Muscle of leg (tissue), 3 donors: ENCODE measurements at regions not wholly inside any gene's neighbourhood (a gene's known extent, or its start where the extent isn't known, plus 50 kb on each side); places are given as distances from the start of the nearest gene placed in this dataset.

Source experiments
- DNase-seq: peaks from one replicate; pipeline ENCODE4 v3.0.0; 2013
- H3K27ac ChIP-seq: one replicate; pipeline ENCODE4 v1.5.1; 2013; ENCODE audit warnings: mild to moderate bottlenecking, low read length, control low read depth
- H3K27me3 ChIP-seq: one replicate; pipeline ENCODE4 v1.6.1; 2013; ENCODE audit warnings: low read length; ENCODE audit not compliant: control insufficient read depth, insufficient read depth
- H3K36me3 ChIP-seq: one replicate; pipeline ENCODE4 v1.6.1; 2013; ENCODE audit warnings: low read length; ENCODE audit not compliant: control insufficient read depth, insufficient read depth
- H3K4me1 ChIP-seq: one replicate; pipeline ENCODE4 v1.6.1; 2013; ENCODE audit warnings: low read length; ENCODE audit not compliant: control insufficient read depth, insufficient read depth
- H3K4me3 ChIP-seq: one replicate; pipeline ENCODE4 v1.5.1; 2013; ENCODE audit warnings: low read length, control low read depth
- H3K9me3 ChIP-seq: replicated peaks from 2 replicates; pipeline ENCODE4 v1.6.1; 2013; ENCODE audit warnings: low read depth, low read length; ENCODE audit not compliant: control insufficient read depth
- WGBS: methylation state at CpG from one replicate; pipeline ENCODE4 v1.1.5; 2013; ENCODE audit warnings: missing lambda C conversion rate; ENCODE audit not compliant: insufficient coverage; 5-methylcytosine and 5-hydroxymethylcytosine counted together

GRCh38 chr4:157980158-157980557 is 192.7 kb downstream of the GASK1B start:
- Histone ChIP-seq H3K27me3 (no peaks in the 10 kb centered on the region), H3K27ac (no peak overlapping the region), H3K36me3 (no peaks in the 10 kb centered on the region), H3K9me3 (no peaks in the 10 kb centered on the region), H3K4me1 (no peaks in the 10 kb centered on the region), H3K4me3 (no peak overlapping the region)
- no peak for DNase-seq

GRCh38 chr4:157978680-157979361 is 194.0 kb downstream of the GASK1B start:
- peak; percentile 82 for DNase-seq
- H3K4me3 ChIP-seq, result no peak overlapping the region
- WGBS, result 14% methylated on average over 2 of the region's 7 CpGs

GRCh38 chr4:157977086-157977485 is 195.7 kb downstream of the GASK1B start:
- Histone ChIP-seq H3K36me3 (no peaks in the 10 kb centered on the region), H3K27ac (no peak overlapping the region), H3K4me3 (no peak overlapping the region), H3K4me1 (no peaks in the 10 kb centered on the region), H3K9me3 (peaks cover 1% of the 10 kb centered on the region), H3K27me3 (no peaks in the 10 kb centered on the region)
- no CpG with 5 or more reads among the region's 4 CpGs for WGBS
- DNase-seq, result peak; percentile 66

More at GRCh38 chr4:157978680-157979361, 194.0 kb downstream of the GASK1B start:
- Histone ChIP-seq H3K36me3 (no peaks in the 10 kb centered on the region), H3K27me3 (no peaks in the 10 kb centered on the region), H3K4me1 (no peaks in the 10 kb centered on the region), H3K9me3 (no peaks in the 10 kb centered on the region), H3K27ac (no peak overlapping the region)

GRCh38 chr4:157973297-157973696 is 199.5 kb downstream of the GASK1B start:
- Histone ChIP-seq H3K9me3 (peaks cover 4% of the 10 kb centered on the region), H3K4me3 (no peak overlapping the region), H3K27me3 (no peaks in the 10 kb centered on the region), H3K27ac (no peak overlapping the region), H3K4me1 (no peaks in the 10 kb centered on the region), H3K36me3 (no peaks in the 10 kb centered on the region)
- no peak for DNase-seq
- 80% methylated on average over 4 of the region's 5 CpGs for WGBS

- WGBS, result no CpG with 5 or more reads among the region's 2 CpGs
- Histone ChIP-seq H3K27me3 (no peaks in the 10 kb centered on the region), H3K4me3 (no peak overlapping the region), H3K4me1 (no peaks in the 10 kb centered on the region), H3K36me3 (no peaks in the 10 kb centered on the region), H3K9me3 (no peaks in the 10 kb centered on the region), H3K27ac (no peak overlapping the region)
- DNase-seq, result peak; percentile 14
These were observed 208.4 kb downstream of the GASK1B start for GRCh38 chr4:157964463-157964862.

GRCh38 chr4:157961229-157961990 is 211.4 kb downstream of the GASK1B start:
- Histone ChIP-seq H3K4me1 (no peaks in the 10 kb centered on the region), H3K27ac (no peak overlapping the region), H3K36me3 (no peaks in the 10 kb centered on the region), H3K4me3 (no peak overlapping the region), H3K27me3 (no peaks in the 10 kb centered on the region), H3K9me3 (no peaks in the 10 kb centered on the region)
- no peak for DNase-seq
- no CpG with 5 or more reads among the region's 2 CpGs for WGBS

GRCh38 chr4:157957905-157958304 is 214.9 kb downstream of the GASK1B start:
- no CpG with 5 or more reads among the region's 1 CpG for WGBS
- no peak overlapping the region for H3K27ac ChIP-seq
- no peaks in the 10 kb centered on the region for H3K36me3 ChIP-seq
- no peaks in the 10 kb centered on the region for H3K9me3 ChIP-seq
- DNase-seq, result no peak
- no peak overlapping the region for H3K4me3 ChIP-seq
- no peaks in the 10 kb centered on the region for H3K4me1 ChIP-seq
- no peaks in the 10 kb centered on the region for H3K27me3 ChIP-seq

GRCh38 chr4:157942017-157942416 is 230.8 kb downstream of the GASK1B start:
- no peak for DNase-seq
- H3K27ac ChIP-seq, result no peak overlapping the region
- H3K4me3 ChIP-seq, result no peak overlapping the region
- H3K4me1 ChIP-seq, result no peaks in the 10 kb centered on the region
- no CpG with 5 or more reads among the region's 3 CpGs for WGBS
- no peaks in the 10 kb centered on the region for H3K36me3 ChIP-seq
- H3K9me3 ChIP-seq, result no peaks in the 10 kb centered on the region
- no peaks in the 10 kb centered on the region for H3K27me3 ChIP-seq

- no CpG with 5 or more reads among the region's 2 CpGs for WGBS
- no peaks in the 10 kb centered on the region for H3K36me3 ChIP-seq
- no peak for DNase-seq
These were observed 238.7 kb downstream of the GASK1B start for GRCh38 chr4:157934151-157934550.

GRCh38 chr4:157932936-157933335 is 239.9 kb downstream of the GASK1B start:
- H3K27ac ChIP-seq, result no peak overlapping the region
- H3K27me3 ChIP-seq, result no peaks in the 10 kb centered on the region
- no peaks in the 10 kb centered on the region for H3K4me1 ChIP-seq
- H3K4me3 ChIP-seq, result no peak overlapping the region
- no peaks in the 10 kb centered on the region for H3K9me3 ChIP-seq
- WGBS, result no CpG with 5 or more reads among the region's 1 CpG
- no peaks in the 10 kb centered on the region for H3K36me3 ChIP-seq
- no peak for DNase-seq

More at GRCh38 chr4:157934151-157934550, 238.7 kb downstream of the GASK1B start:
- Histone ChIP-seq H3K4me1 (no peaks in the 10 kb centered on the region), H3K9me3 (no peaks in the 10 kb centered on the region), H3K4me3 (no peak overlapping the region), H3K27ac (no peak overlapping the region), H3K27me3 (no peaks in the 10 kb centered on the region)
